ENCODE measurements at regions not wholly inside any gene's neighbourhood (a gene's known extent, or its start where the extent isn't known, plus 50 kb on each side); places are given as distances from the start of the nearest gene placed in this dataset.

DNA sequence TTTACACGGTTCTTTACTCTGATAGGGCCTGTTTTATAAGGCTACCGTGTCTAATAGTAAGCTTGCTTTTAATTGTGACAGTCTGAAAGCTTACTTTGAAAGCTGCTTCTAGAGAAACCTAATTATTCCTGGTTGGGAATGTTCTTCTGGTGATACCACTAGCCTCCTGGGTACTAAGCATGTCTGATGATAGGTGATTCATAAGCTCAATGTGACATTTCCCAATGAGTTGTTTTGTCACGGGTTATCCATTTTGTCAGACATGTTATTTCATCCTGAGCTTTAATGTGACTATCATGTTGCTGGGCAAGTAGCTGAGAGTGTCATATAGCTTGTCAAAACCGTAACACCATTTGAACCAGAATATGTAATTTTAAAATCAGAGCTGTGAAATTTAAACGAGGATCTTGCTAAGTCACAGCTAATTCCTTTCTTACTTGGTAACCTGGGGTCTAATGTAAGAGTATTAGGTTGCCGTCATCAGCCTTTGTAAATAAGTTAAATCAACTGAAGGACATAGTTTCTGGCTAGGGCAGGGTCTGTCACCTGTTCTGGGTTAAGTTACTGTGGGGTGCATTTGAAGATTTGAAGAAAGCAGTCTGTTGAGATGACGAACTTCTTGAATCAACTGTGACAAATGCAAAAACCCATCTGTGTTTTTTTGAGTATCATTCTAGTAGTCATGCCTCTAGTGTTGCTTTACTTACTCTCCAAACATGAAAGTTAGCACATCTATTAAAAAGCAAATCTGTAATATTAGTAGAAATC, 529.2 kb downstream of the USP25 start:
- DNase-seq (no peak), ATAC-seq (no peak)
- TF ChIP-seq, protein P1, sequence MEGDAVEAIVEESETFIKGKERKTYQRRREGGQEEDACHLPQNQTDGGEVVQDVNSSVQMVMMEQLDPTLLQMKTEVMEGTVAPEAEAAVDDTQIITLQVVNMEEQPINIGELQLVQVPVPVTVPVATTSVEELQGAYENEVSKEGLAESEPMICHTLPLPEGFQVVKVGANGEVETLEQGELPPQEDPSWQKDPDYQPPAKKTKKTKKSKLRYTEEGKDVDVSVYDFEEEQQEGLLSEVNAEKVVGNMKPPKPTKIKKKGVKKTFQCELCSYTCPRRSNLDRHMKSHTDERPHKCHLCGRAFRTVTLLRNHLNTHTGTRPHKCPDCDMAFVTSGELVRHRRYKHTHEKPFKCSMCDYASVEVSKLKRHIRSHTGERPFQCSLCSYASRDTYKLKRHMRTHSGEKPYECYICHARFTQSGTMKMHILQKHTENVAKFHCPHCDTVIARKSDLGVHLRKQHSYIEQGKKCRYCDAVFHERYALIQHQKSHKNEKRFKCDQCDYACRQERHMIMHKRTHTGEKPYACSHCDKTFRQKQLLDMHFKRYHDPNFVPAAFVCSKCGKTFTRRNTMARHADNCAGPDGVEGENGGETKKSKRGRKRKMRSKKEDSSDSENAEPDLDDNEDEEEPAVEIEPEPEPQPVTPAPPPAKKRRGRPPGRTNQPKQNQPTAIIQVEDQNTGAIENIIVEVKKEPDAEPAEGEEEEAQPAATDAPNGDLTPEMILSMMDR (IDR thresholded peaks at IDR 0.05) = no peak
- TF ChIP-seq POLR2A (IDR thresholded peaks at IDR 0.05) = no peak
- WGBS, 4 donors = 91 to 96% (median 94%) methylated on average over 7 of the region's 7 CpGs
- no peaks in the 10 kb centered on the region for H3K9me3 ChIP-seq
- no peak overlapping the region for H3K4me3 ChIP-seq
- no peaks in the 10 kb centered on the region for H3K36me3 ChIP-seq
- no peaks in the 10 kb centered on the region for H3K27me3 ChIP-seq
- intact Hi-C loops (cut with DNase I) = loop anchor here in 1 of 10 donors (10.0 kb wide), 1 partner anchor 1704 kb away; no protein-coding TSS in a partner anchor
- peaks cover 0 to 6% (median 0%) of the 10 kb centered on the region in 12 donors for H3K4me1 ChIP-seq
- no peak overlapping the region for H3K27ac ChIP-seq

DNA sequence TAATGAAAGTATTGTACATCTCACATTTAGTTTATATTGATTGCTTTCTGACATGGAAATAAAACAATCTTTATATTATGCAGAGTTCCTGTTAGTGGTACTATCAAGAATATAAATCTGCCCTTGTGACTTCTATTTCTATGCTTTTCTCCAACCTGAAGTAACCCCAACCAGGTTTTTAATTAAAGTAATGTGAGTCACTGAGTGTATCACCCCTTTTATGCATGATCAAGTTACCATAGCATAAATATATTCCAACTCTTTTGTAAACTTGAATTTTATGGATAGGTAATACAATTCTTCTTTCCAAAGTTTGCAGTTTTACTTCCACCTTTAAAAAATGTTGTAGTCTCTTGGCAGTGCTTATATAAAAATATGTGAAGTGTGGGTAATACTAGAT, 532.3 kb downstream of the USP25 start:
- no peaks in the 10 kb centered on the region for H3K27me3 ChIP-seq
- H3K9me3 ChIP-seq = no peaks in the 10 kb centered on the region
- H3K36me3 ChIP-seq = no peaks in the 10 kb centered on the region
- ATAC-seq = no peak
- H3K27ac ChIP-seq = no peak overlapping the region
- H3K4me3 ChIP-seq = no peak overlapping the region
- TF ChIP-seq POLR2A (IDR thresholded peaks at IDR 0.05) = no peak
- TF ChIP-seq, protein P1 (IDR thresholded peaks at IDR 0.05) = no peak
- no peak for DNase-seq
- H3K4me1 ChIP-seq = peaks cover 0 to 12% (median 0%) of the 10 kb centered on the region in 12 donors
- intact Hi-C loops (cut with DNase I) = no loop called here

DNA sequence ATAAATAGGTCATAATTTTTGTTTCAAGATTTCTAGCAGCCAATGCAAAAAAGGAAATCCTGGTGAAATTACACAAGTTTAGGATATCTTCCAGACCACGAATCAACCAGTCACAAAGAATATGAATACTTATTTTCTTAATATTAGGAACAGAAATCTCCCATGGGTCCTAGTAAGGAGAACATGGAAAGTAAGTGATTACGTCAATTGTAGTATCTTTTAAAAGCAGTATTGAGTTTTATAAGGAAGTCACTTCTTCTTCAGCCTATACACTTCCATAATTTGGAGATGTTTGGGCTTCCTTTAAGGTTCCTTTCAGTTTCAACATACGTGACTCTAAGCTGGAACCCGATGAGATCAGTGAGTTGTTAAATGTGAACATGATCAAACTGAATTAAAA, 534.5 kb downstream of the USP25 start:
- Histone ChIP-seq H3K27me3 (no peaks in the 10 kb centered on the region), H3K36me3 (no peaks in the 10 kb centered on the region), H3K4me3 (peak overlapping the region in 9 of 12 donors; percentile 6 to 31 (median 16)), H3K9me3 (no peaks in the 10 kb centered on the region), H3K4me1 (peaks cover 0 to 12% (median 0%) of the 10 kb centered on the region in 12 donors), H3K27ac (peak overlapping the region in 7 of 12 donors; percentile 1 to 35 (median 8))
- DNase-seq (no peak), ATAC-seq (peak in 3 of 4 donors; percentile 42 to 68 (median 58))
- TF ChIP-seq, protein P1 (IDR thresholded peaks at IDR 0.05) = no peak
- TF ChIP-seq POLR2A (IDR thresholded peaks at IDR 0.05) = no peak
- 39 to 52% (median 45%) methylated on average over 4 of the region's 4 CpGs for WGBS, 4 donors
- intact Hi-C loops (cut with DNase I) = no loop called here

DNA sequence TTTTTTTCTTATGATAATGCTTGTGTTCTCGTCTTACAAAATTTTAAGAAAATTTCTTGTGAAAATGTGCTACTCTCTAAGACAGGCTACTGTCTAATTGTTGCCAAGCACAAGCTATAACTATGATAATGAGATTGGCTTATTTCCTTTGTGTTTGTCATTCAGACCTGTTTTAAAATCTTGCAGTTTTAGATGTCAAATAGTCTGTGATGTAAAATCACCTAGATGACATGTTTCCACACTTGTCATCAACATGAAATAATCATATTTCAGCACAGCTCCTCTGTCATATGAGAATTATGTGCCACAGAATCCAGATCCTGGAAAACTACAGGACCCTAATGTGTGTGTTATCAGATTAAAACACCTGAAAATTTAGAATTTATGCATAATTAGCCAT, 539.7 kb downstream of the USP25 start:
- ATAC-seq (no peak), DNase-seq (no peak)
- H3K4me3 ChIP-seq = no peak overlapping the region
- H3K36me3 ChIP-seq = no peaks in the 10 kb centered on the region
- 93 to 100% (median 94%) methylated on average over 1 of the region's 1 CpG for WGBS, 4 donors
- no peaks in the 10 kb centered on the region for H3K9me3 ChIP-seq
- H3K4me1 ChIP-seq = peaks cover 0 to 6% (median 0%) of the 10 kb centered on the region in 12 donors
- H3K27ac ChIP-seq = no peak overlapping the region
- TF ChIP-seq, protein P1 (IDR thresholded peaks at IDR 0.05) = no peak
- no peak for TF ChIP-seq POLR2A (IDR thresholded peaks at IDR 0.05)
- intact Hi-C loops (cut with DNase I) = no loop called here
- no peaks in the 10 kb centered on the region for H3K27me3 ChIP-seq

Data from heart left ventricle (tissue), 16 donors.